AG09319 (cell line): ENCODE measurements at regions not wholly inside any gene's neighbourhood (a gene's known extent, or its start where the extent isn't known, plus 50 kb on each side); places are given as distances from the start of the nearest gene placed in this dataset.

Source experiments
- DNase-seq: peaks from one replicate; pipeline ENCODE4 v3.0.0-alpha.2; 2010; ENCODE audit warnings: low read depth; ENCODE audit errors: extremely low read depth
- CTCF ChIP-seq: IDR thresholded peaks from 2 replicates; pipeline ENCODE4 v1.5.1; 2011; ENCODE audit warnings: low read depth, mild to moderate bottlenecking, inconsistent platforms, low read length, moderate library complexity

DNA sequence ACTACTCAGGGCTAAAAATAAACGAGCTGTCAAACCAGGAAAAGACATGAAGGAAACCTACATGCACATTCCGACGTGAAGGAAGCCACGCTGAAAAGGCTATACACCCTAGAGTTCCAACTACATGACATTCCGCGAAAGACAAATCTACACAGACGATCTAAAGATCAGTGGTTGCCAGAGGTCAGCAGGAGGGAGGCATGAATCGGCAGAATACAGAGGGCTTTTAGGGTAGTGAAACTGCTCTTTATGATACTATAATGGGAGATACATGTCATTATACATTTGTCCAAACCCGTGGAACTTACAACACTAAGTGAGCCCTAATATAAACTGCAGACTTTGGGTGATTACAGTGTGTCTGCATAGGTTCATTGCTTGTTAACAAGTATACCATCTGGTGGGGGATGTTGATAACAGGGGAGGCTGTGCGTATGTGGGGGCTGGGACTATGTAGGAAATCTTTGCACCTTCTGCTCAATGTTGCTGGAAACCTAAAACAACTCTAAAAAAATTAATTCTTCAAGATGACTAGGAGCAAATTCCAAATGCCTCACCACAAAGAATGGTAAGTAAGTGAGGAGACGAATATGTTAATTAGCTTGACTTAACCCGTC lies 132.2 kb upstream of the CDH4 start:
- DNase-seq: no peak

GRCh38 chr20:61120595-61121515 lies 131.2 kb upstream of the CDH4 start:
- DNase-seq: no peak
- peak; percentile 50 for TF ChIP-seq CTCF

More for the DNA sequence above, 132.2 kb upstream of the CDH4 start:
- TF ChIP-seq CTCF: no peak

DNA sequence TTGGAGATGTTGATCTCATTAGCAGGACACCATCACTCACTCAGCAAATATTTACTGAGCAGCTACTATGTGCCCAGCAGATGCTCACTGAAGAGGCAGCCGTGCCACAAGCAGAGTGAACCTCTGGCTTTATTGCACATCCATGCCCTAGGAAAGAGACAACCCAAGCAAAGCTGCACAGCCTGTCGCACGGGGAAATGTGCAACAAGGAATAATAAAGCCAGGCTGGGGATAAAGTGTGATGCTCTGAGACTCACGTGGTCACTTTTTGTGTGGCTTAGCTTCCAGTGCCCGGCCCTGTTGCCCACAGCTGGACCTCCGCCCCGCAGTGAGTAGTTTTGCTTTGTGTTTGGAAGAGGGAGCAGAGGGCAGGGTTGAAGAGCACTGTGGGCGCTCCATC lies 130.4 kb upstream of the CDH4 start:
- no peak for DNase-seq
- no peak for TF ChIP-seq CTCF

GRCh38 chr20:61123286-61123685 lies 128.8 kb upstream of the CDH4 start:
- TF ChIP-seq CTCF: no peak
- no peak for DNase-seq

DNA sequence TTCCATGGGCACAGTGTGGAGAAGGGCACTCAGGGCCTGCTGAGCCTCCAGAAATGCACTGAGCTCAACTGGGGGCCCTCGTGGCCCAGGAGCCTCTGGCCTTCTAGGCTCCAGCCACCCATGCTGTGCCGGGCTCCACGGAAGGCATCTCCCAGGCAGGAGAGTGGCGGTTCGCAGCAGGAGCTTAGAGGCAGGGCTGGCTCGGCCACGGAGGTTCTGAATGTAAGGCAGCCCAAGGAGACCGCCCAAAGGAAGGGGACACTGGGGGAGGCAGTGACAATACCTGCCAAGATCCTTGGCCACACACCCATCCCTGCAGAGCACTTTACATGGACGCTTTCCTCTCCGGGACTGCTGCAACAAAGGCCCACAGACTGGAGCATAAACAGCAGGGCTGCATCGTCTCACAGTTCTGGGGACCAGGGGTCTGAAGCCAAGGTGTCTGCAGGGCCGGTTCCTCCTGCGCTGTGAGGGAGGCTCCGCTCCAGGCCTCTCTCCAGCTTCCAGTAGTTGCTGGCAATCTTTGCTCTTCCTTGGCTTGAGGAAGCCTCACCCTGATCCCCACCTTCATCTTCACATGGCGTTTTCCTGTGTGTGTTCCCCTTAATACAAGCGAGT lies 128.2 kb upstream of the CDH4 start:
- TF ChIP-seq CTCF: no peak
- DNase-seq: no peak

- DNase-seq: no peak
- no peak for TF ChIP-seq CTCF
Measured at GRCh38 chr20:61125076-61125475, 127.0 kb upstream of the CDH4 start.
